LNCaP clone FGC (cell line): ENCODE measurements at regions not wholly inside any gene's neighbourhood (a gene's known extent, or its start where the extent isn't known, plus 50 kb on each side); places are given as distances from the start of the nearest gene placed in this dataset.

Experiments used
- DNase-seq: peaks from one replicate; pipeline ENCODE4 v3.0.0-alpha.2; 2011; ENCODE audit warnings: low read depth
- H3K4me3 ChIP-seq: 2 replicates; pipeline ENCODE4 v1.5.1; 2011; ENCODE audit warnings: mild to moderate bottlenecking, low read depth, low read length, control low read depth
- CTCF ChIP-seq: IDR thresholded peaks from 2 replicates; pipeline ENCODE4 v1.5.1; 2012; ENCODE audit warnings: mild to moderate bottlenecking; ENCODE audit not compliant: control insufficient read depth, insufficient read depth; ENCODE audit errors: extremely low read depth

GRCh38 chr4:145388043-145388442 is 93.6 kb upstream of the SMAD1 start:
- no peak for DNase-seq
- no peak for TF ChIP-seq CTCF
- no peak overlapping the region for H3K4me3 ChIP-seq

- DNase-seq, result no peak
- no peak for TF ChIP-seq CTCF
- H3K4me3 ChIP-seq, result no peak overlapping the region
These were observed 94.6 kb upstream of the SMAD1 start for GRCh38 chr4:145387079-145387478.

- DNase-seq, result no peak
- no peak overlapping the region for H3K4me3 ChIP-seq
- no peak for TF ChIP-seq CTCF
These were observed 100.5 kb upstream of the SMAD1 start for GRCh38 chr4:145381163-145381562.

GRCh38 chr4:145380123-145380522 is 101.5 kb upstream of the SMAD1 start:
- DNase-seq, result no peak
- H3K4me3 ChIP-seq, result no peak overlapping the region
- TF ChIP-seq CTCF, result no peak

GRCh38 chr4:145375416-145375815 is 106.2 kb upstream of the SMAD1 start:
- DNase-seq, result no peak
- TF ChIP-seq CTCF, result no peak
- H3K4me3 ChIP-seq, result no peak overlapping the region

GRCh38 chr4:145352438-145353145 is 129.1 kb upstream of the SMAD1 start:
- H3K4me3 ChIP-seq, result no peak overlapping the region
- no peak for DNase-seq

More at GRCh38 chr4:145352438-145353145, 129.1 kb upstream of the SMAD1 start:
- no peak for TF ChIP-seq CTCF
